OCI-LY1 (cell line): ENCODE measurements at regions not wholly inside any gene's neighbourhood (a gene's known extent, or its start where the extent isn't known, plus 50 kb on each side); places are given as distances from the start of the nearest gene placed in this dataset.

Experiments used
- EZH2 ChIP-seq: fragments of 200-600 bp; sonication (generic), shearing (Covaris generic); IDR thresholded peaks from 2 replicates; pipeline ENCODE4 v1.8.0; 2017; ENCODE audit warnings: borderline replicate concordance, mixed run types, mild to moderate bottlenecking, antibody characterized with exemption, low read length, moderate library complexity, mixed read lengths
- TF ChIP-seq, protein P1 (sequence below): fragments of 200-600 bp; sonication (generic), shearing (Covaris generic); IDR thresholded peaks from 2 replicates; pipeline ENCODE4 v1.5.1; 2017; ENCODE audit warnings: mild to moderate bottlenecking, antibody characterized with exemption, low read length, moderate library complexity, mixed read lengths

DNA sequence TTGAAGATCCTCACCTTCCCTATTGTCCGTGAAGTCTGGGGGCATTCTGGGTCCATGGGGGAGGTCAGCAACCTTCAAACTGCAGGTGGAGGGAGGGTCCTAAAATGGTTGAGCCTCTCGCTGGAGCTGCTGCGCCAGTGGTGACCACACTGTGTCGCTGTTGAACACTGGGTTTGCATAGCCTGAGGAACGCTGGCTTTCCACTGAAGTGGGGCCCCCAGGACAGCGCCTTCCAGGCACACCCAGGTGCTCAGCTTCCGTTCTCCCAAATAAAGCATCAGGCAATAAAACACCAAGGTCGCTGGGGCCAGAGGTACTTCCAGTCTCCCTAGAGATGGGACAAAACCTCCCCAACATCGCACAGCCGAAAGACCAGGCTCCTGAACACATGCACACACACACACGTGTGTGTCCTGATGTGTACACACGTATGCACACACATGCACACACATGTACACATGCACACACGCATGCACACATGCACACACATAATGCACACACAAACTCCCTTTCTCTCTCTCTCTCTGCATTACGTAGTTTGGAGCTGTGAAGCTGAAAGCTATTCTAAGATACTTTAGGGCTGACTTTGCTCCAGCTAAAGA is 120.6 kb downstream of the IRF8 start:
- TF ChIP-seq, protein P1, sequence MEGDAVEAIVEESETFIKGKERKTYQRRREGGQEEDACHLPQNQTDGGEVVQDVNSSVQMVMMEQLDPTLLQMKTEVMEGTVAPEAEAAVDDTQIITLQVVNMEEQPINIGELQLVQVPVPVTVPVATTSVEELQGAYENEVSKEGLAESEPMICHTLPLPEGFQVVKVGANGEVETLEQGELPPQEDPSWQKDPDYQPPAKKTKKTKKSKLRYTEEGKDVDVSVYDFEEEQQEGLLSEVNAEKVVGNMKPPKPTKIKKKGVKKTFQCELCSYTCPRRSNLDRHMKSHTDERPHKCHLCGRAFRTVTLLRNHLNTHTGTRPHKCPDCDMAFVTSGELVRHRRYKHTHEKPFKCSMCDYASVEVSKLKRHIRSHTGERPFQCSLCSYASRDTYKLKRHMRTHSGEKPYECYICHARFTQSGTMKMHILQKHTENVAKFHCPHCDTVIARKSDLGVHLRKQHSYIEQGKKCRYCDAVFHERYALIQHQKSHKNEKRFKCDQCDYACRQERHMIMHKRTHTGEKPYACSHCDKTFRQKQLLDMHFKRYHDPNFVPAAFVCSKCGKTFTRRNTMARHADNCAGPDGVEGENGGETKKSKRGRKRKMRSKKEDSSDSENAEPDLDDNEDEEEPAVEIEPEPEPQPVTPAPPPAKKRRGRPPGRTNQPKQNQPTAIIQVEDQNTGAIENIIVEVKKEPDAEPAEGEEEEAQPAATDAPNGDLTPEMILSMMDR, result peak; percentile 42; the same call in 1 of the 2 replicates
- TF ChIP-seq EZH2, result no peak
